GM23338 (cell line): ENCODE measurements at regions not wholly inside any gene's neighbourhood (a gene's known extent, or its start where the extent isn't known, plus 50 kb on each side); places are given as distances from the start of the nearest gene placed in this dataset.

Experiments
- ATAC-seq: fragments of 200-7000 bp; cut with Tn5 transposase; 3 replicates; pipeline ENCODE4 v1.9.1; 2020
- DNase-seq: peaks from one replicate; pipeline ENCODE4 v3.0.0-alpha.2; 2015; ENCODE audit warnings: low spot score
- H2AFZ ChIP-seq: fragments of 200-600 bp; sonication (generic); 2 replicates; pipeline ENCODE4 v1.8.0; 2016; ENCODE audit warnings: antibody characterized with exemption, mild to moderate bottlenecking, moderate library complexity
- H3F3A ChIP-seq: fragments of 200-600 bp; sonication (generic); replicated peaks from 2 replicates; pipeline ENCODE4 v1.8.0; 2017; ENCODE audit warnings: antibody characterized with exemption, mixed run types, low read depth
- H3K27ac ChIP-seq: fragments of 200-600 bp; sonication (generic); 2 replicates; pipeline ENCODE4 v1.6.1; 2016; ENCODE audit warnings: low read depth
- H3K27me3 ChIP-seq: fragments of 200-600 bp; sonication (generic); 2 replicates; pipeline ENCODE4 v1.8.0; 2016; ENCODE audit warnings: mild to moderate bottlenecking, mixed run types, moderate library complexity; ENCODE audit not compliant: insufficient read depth
- H3K36me3 ChIP-seq: fragments of 200-600 bp; sonication (generic); 2 replicates; pipeline ENCODE4 v1.8.0; 2016; ENCODE audit warnings: mild to moderate bottlenecking; ENCODE audit not compliant: insufficient read depth
- H3K4me1 ChIP-seq: fragments of 200-600 bp; sonication (generic); 2 replicates; pipeline ENCODE4 v1.8.0; 2016; ENCODE audit warnings: mild to moderate bottlenecking, moderate library complexity; ENCODE audit not compliant: insufficient read depth
- H3K4me2 ChIP-seq: fragments of 200-600 bp; sonication (generic); 2 replicates; pipeline ENCODE4 v1.7.1; 2017; ENCODE audit warnings: mixed run types
- H3K4me3 ChIP-seq: fragments of 200-600 bp; sonication (generic); 2 replicates; pipeline ENCODE4 v1.6.1; 2016; ENCODE audit warnings: mixed run types
- H3K79me2 ChIP-seq: fragments of 200-600 bp; sonication (generic); replicated peaks from 2 replicates; pipeline ENCODE4 v1.8.0; 2017; ENCODE audit warnings: mild to moderate bottlenecking; ENCODE audit not compliant: insufficient read depth
- H3K9me2 ChIP-seq: fragments of 200-600 bp; sonication (generic); 2 replicates; pipeline ENCODE4 v1.8.0; 2017; ENCODE audit not compliant: insufficient read depth
- H4K20me1 ChIP-seq: fragments of 200-600 bp; sonication (generic); replicated peaks from 2 replicates; pipeline ENCODE4 v1.8.0; 2017; ENCODE audit warnings: mild to moderate bottlenecking; ENCODE audit not compliant: insufficient read depth
- H3K27ac Mint-ChIP-seq: 2 replicates; pipeline ENCODE4 v1.8.0; 2020; ENCODE audit warnings: inconsistent platforms, mild to moderate bottlenecking, moderate library complexity, mixed read lengths
- H3K27me3 Mint-ChIP-seq: 3 replicates; pipeline ENCODE4 v1.8.0; 2022; ENCODE audit warnings: low read depth, mild to moderate bottlenecking, moderate library complexity, mixed read lengths, inconsistent platforms; ENCODE audit not compliant: insufficient read depth, poor library complexity
- H3K36me3 Mint-ChIP-seq: 3 replicates; pipeline ENCODE4 v1.8.0; 2021; ENCODE audit warnings: low read depth, mild to moderate bottlenecking, inconsistent platforms, moderate library complexity, mixed read lengths
- H3K4me1 Mint-ChIP-seq: 3 replicates; pipeline ENCODE4 v1.8.0; 2020; ENCODE audit warnings: mild to moderate bottlenecking, inconsistent platforms, mixed read lengths
- H3K4me3 Mint-ChIP-seq: 3 replicates; pipeline ENCODE4 v1.8.0; 2021; ENCODE audit warnings: moderate library complexity, mild to moderate bottlenecking, inconsistent platforms, mixed read lengths
- H3K9me3 Mint-ChIP-seq: 3 replicates; pipeline ENCODE4 v1.8.0; 2020; ENCODE audit warnings: moderate library complexity, mild to moderate bottlenecking, inconsistent platforms, mixed read lengths
- CTCF ChIP-seq, 2 experiments: fragments of 200-600 bp in 1 of 2; sonication (generic) in 1 of 2; conservative IDR thresholded peaks; 2 replicates each; pipeline versions ENCODE4 v1.5.1 to v1.6.1; 2016 to 2017; ENCODE audit warnings: antibody characterized with exemption in 2 of 2, low read depth in 2 of 2, mild to moderate bottlenecking in 2 of 2, moderate library complexity in 1 of 2
- EZH2 ChIP-seq: fragments of 200-600 bp; sonication (generic); IDR thresholded peaks from one replicate; pipeline ENCODE4 v1.8.0; 2017; ENCODE audit warnings: antibody characterized with exemption, mild to moderate bottlenecking, low read depth; ENCODE audit not compliant: unreplicated experiment
- ZNF114 ChIP-seq: fragments of 250-450 bp; sonication (Bioruptor Pico); IDR thresholded peaks from 2 replicates; pipeline ENCODE4 v1.5.0; 2020; ENCODE audit warnings: mild to moderate bottlenecking, moderate library complexity
- ZNF462 ChIP-seq: fragments of 250-450 bp; sonication (Bioruptor Pico); IDR thresholded peaks from 2 replicates; pipeline ENCODE4 v1.5.0; 2020; ENCODE audit warnings: mild to moderate bottlenecking, moderate library complexity

- no peak for TF ChIP-seq ZNF462 (CRISPR knock-in tag)
- TF ChIP-seq ZNF114 (CRISPR knock-in tag), result no peak
Measured at GRCh38 chr1:56335394-56335793, 244.0 kb downstream of the PLPP3 start (continued).

- peaks cover 1% of the 10 kb centered on the region for H3K27me3 Mint-ChIP-seq
- no peak overlapping the region for H3K4me3 ChIP-seq
- H3K9me2 ChIP-seq, result no peaks in the 10 kb centered on the region
- no peaks in the 10 kb centered on the region for H3K36me3 ChIP-seq
- H3K79me2 ChIP-seq, result no peaks in the 10 kb centered on the region
- ATAC-seq (no peak), DNase-seq (no peak)
- H3F3A ChIP-seq, result no peaks in the 10 kb centered on the region
- no peak overlapping the region for H3K4me2 ChIP-seq
- no peak overlapping the region for H2AFZ ChIP-seq
- no peaks in the 10 kb centered on the region; the same call in 1 of the 2 replicates for H3K4me1 ChIP-seq
- no peaks in the 10 kb centered on the region for H3K27me3 ChIP-seq
- no peak overlapping the region for H3K27ac Mint-ChIP-seq
- no peaks in the 10 kb centered on the region for H4K20me1 ChIP-seq
- H3K9me3 Mint-ChIP-seq, result no peaks in the 10 kb centered on the region
- no peak overlapping the region for H3K27ac ChIP-seq
- no peak overlapping the region for H3K4me3 Mint-ChIP-seq
- peaks cover 4% of the 10 kb centered on the region; the same call in 1 of the 3 replicates for H3K4me1 Mint-ChIP-seq
- no peaks in the 10 kb centered on the region for H3K36me3 Mint-ChIP-seq
- TF ChIP-seq ZNF462 (CRISPR knock-in tag) (no peak), EZH2 (no peak), CTCF (conservative IDR thresholded peaks at IDR 0.05; ENCODE audit: low read depth in 2 of 2) (no peak)
Measured at GRCh38 chr1:56334047-56334446, 245.3 kb downstream of the PLPP3 start.
